ENCODE measurements at regions not wholly inside any gene's neighbourhood (a gene's known extent, or its start where the extent isn't known, plus 50 kb on each side); places are given as distances from the start of the nearest gene placed in this dataset.
"Not testable (repeated sequence)": the region's sequence is repeated elsewhere in the genome, so short reads cannot be mapped to it uniquely, and the experiment has no call there.

- no peak for TF ChIP-seq CTCF (IDR thresholded peaks at IDR 0.05; ENCODE audit: low read depth, low read length)
- DNase-seq (ENCODE audit: extremely low read depth, low read depth) = no peak
Observed at GRCh38 chr5:93998951-93999455, 257.6 kb upstream of the POU5F2 start.

GRCh38 chr5:93997562-93997961, 256.2 kb upstream of the POU5F2 start:
- DNase-seq (ENCODE audit: extremely low read depth, low read depth) = no peak
- no peak for TF ChIP-seq CTCF (IDR thresholded peaks at IDR 0.05; ENCODE audit: low read depth, low read length)

- peak; percentile 65 for DNase-seq (ENCODE audit: extremely low read depth, low read depth)
- TF ChIP-seq CTCF (IDR thresholded peaks at IDR 0.05; ENCODE audit: low read depth, low read length) = no peak
Observed at GRCh38 chr5:93995126-93995621, 253.8 kb upstream of the POU5F2 start.

GRCh38 chr5:93993161-93993560, 251.8 kb upstream of the POU5F2 start:
- no peak for DNase-seq (ENCODE audit: extremely low read depth, low read depth)
- no peak for TF ChIP-seq CTCF (IDR thresholded peaks at IDR 0.05; ENCODE audit: low read depth, low read length)

- DNase-seq (ENCODE audit: extremely low read depth, low read depth) = no peak
- no peak for TF ChIP-seq CTCF (IDR thresholded peaks at IDR 0.05; ENCODE audit: low read depth, low read length)
Observed at GRCh38 chr5:93990504-93991070, 249.2 kb upstream of the POU5F2 start.

- DNase-seq (ENCODE audit: extremely low read depth, low read depth) = not testable (repeated sequence)
Observed at GRCh38 chr5:93985940-93986570, 244.7 kb upstream of the POU5F2 start.

- no peak for TF ChIP-seq CTCF (IDR thresholded peaks at IDR 0.05; ENCODE audit: low read depth, low read length)
- no peak for DNase-seq (ENCODE audit: extremely low read depth, low read depth)
Observed at GRCh38 chr5:93978222-93978621, 236.8 kb upstream of the POU5F2 start.

Measured in AG09319 (cell line).